ENCODE measurements at regions not wholly inside any gene's neighbourhood (a gene's known extent, or its start where the extent isn't known, plus 50 kb on each side); places are given as distances from the start of the nearest gene placed in this dataset.

GRCh38 chr20:23217023-23217422 is 130.9 kb upstream of the CD93 start:
- TF ChIP-seq, protein P1, sequence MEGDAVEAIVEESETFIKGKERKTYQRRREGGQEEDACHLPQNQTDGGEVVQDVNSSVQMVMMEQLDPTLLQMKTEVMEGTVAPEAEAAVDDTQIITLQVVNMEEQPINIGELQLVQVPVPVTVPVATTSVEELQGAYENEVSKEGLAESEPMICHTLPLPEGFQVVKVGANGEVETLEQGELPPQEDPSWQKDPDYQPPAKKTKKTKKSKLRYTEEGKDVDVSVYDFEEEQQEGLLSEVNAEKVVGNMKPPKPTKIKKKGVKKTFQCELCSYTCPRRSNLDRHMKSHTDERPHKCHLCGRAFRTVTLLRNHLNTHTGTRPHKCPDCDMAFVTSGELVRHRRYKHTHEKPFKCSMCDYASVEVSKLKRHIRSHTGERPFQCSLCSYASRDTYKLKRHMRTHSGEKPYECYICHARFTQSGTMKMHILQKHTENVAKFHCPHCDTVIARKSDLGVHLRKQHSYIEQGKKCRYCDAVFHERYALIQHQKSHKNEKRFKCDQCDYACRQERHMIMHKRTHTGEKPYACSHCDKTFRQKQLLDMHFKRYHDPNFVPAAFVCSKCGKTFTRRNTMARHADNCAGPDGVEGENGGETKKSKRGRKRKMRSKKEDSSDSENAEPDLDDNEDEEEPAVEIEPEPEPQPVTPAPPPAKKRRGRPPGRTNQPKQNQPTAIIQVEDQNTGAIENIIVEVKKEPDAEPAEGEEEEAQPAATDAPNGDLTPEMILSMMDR (conservative IDR thresholded peaks at IDR 0.05) = no peak
- no peak for TF ChIP-seq ZFX (IDR thresholded peaks at IDR 0.05)
